AG09319 (cell line): ENCODE measurements at regions not wholly inside any gene's neighbourhood (a gene's known extent, or its start where the extent isn't known, plus 50 kb on each side); places are given as distances from the start of the nearest gene placed in this dataset.

Experiments
- DNase-seq: peaks from one replicate; pipeline ENCODE4 v3.0.0-alpha.2; 2010; ENCODE audit warnings: low read depth; ENCODE audit errors: extremely low read depth
- TF ChIP-seq, protein P1 (sequence below): IDR thresholded peaks from 2 replicates; pipeline ENCODE4 v1.5.1; 2011; ENCODE audit warnings: low read depth, mild to moderate bottlenecking, inconsistent platforms, low read length, moderate library complexity

- DNase-seq: no peak
- TF ChIP-seq, protein P1, sequence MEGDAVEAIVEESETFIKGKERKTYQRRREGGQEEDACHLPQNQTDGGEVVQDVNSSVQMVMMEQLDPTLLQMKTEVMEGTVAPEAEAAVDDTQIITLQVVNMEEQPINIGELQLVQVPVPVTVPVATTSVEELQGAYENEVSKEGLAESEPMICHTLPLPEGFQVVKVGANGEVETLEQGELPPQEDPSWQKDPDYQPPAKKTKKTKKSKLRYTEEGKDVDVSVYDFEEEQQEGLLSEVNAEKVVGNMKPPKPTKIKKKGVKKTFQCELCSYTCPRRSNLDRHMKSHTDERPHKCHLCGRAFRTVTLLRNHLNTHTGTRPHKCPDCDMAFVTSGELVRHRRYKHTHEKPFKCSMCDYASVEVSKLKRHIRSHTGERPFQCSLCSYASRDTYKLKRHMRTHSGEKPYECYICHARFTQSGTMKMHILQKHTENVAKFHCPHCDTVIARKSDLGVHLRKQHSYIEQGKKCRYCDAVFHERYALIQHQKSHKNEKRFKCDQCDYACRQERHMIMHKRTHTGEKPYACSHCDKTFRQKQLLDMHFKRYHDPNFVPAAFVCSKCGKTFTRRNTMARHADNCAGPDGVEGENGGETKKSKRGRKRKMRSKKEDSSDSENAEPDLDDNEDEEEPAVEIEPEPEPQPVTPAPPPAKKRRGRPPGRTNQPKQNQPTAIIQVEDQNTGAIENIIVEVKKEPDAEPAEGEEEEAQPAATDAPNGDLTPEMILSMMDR: no peak
Observed at GRCh38 chr2:221245045-221245444, 327.1 kb downstream of the EPHA4 start.

DNA sequence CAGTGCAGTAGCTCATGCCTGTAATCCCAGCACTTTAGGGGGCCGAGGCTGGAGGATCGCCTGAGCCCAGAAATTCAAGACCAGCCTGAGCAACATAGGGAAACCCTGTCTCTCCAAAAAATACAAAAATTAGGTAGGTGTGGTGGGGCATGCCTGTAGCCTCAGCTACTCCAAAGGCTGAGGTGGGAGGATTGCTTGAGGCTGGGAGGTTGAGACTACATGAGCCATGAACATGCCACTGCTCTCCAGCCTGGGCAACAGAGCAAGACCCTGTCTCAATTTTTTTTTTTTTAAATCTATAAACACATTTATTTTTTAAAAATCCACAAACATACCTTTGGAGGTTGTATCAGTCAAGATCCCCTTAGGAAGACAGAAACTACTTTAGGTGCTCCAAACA, 326.3 kb downstream of the EPHA4 start:
- TF ChIP-seq, protein P1: no peak

DNA sequence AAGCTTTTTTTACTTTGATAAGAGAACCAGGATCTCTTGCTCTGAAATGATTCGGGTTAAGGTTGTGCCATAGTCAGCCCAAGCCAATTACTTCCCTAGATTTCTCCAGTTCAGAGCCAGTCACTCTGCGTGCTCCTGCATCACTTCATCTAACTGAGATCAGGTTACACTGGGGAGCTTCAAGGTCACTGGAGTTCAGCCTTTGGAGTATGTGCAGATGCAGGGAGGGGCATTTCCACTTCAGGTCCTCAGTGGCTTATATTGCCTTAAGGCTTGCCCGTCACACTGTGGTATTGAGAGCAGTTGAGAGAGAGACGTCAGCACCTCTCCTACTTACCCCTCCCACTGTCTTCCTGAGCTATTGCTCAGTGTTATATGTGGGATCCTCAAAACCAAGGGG, 317.8 kb downstream of the EPHA4 start:
- TF ChIP-seq, protein P1: no peak
- DNase-seq: no peak

More for the DNA sequence above, 326.3 kb downstream of the EPHA4 start:
- DNase-seq: no peak

DNA sequence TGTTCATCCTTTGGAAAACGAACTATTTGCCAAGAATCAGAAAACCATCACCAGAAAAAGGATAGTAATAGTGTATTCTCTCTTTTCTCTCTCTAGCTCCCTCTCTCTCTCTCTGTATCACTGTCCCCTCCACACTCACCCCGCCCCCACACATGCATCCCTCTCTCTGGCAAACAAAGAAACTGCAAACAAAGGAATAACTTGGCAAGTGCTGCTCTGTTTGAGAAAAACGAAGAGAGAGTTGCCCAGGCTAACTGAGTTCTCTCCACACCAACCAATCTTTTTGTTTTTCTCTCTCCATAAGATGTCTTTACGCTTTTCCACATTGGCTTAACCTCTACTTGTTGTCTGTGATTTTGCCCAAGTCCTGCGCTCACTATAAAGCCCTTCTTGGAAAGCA, 316.2 kb downstream of the EPHA4 start:
- TF ChIP-seq, protein P1: no peak
- no peak for DNase-seq

DNA sequence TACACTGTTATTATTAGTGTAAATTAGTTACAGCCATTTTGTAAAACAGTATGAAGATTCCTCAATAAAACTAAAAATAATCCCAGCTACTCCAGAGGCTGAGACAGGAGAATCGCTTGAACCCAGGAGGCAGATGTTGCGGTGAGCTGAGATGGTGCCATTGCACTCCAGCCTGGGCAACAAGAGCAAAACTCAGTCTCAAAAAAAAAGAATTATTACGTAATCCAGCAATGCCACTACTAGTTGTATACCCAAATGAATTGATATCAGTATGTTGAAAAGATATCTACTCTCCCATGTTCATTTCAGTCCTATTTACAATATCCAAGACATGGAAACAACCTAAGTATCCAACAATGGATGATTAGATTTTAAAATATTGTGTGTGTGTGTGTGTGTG, 313.6 kb downstream of the EPHA4 start:
- no peak for DNase-seq
- TF ChIP-seq, protein P1: no peak

DNA sequence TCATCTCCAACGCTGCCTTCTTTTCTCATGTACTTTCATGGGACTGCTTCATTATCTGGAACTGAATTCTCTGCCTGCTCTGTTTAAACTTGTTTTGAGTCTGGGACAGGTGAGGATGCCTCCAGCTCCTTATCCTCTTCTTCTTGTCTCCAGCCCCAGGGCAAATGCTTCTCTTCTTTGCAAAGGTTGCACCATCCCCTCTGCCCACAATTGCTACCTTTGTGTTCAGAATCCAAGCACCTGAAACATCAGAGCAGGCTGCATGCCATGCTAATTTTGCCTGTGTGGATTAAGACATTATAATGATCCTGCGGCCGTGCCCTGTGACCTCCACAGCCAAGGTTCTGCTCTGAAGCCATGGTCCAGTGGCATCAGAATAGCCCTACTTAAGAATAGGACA, 309.5 kb downstream of the EPHA4 start:
- DNase-seq: no peak
- TF ChIP-seq, protein P1: no peak

- DNase-seq: no peak
Observed at GRCh38 chr2:221263573-221263972, 308.5 kb downstream of the EPHA4 start.

More at GRCh38 chr2:221263573-221263972, 308.5 kb downstream of the EPHA4 start:
- TF ChIP-seq, protein P1: no peak
